ENCODE measurements at regions not wholly inside any gene's neighbourhood (a gene's known extent, or its start where the extent isn't known, plus 50 kb on each side); places are given as distances from the start of the nearest gene placed in this dataset.

DNA sequence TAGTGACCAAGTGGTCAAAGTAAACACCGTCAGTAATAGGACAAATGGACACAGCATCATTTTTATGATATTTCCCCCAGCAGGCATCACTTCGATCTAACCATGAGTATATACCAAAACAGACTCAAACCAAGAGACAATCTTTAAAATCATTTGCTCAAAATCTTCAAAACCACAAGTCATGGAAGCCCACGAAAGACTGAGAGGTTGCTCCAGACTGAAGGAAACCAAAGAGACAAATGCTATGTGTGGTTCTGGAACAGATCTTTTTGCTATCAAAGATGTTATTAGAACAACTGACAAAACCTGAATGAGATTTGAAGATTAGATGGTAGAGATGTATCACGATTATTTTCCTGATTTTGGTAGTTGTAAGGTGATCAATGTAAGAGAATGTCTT lies 197.7 kb downstream of the TBXT start:
- TF ChIP-seq CTCF (IDR thresholded peaks at IDR 0.05; ENCODE audit: insufficient read depth, low read length) (no peak), POLR2AphosphoS5 (IDR thresholded peaks at IDR 0.05; ENCODE audit: low read depth) (no peak)

All from HL-60 (cell line).